ENCODE measurements at regions not wholly inside any gene's neighbourhood (a gene's known extent, or its start where the extent isn't known, plus 50 kb on each side); places are given as distances from the start of the nearest gene placed in this dataset.

DNA sequence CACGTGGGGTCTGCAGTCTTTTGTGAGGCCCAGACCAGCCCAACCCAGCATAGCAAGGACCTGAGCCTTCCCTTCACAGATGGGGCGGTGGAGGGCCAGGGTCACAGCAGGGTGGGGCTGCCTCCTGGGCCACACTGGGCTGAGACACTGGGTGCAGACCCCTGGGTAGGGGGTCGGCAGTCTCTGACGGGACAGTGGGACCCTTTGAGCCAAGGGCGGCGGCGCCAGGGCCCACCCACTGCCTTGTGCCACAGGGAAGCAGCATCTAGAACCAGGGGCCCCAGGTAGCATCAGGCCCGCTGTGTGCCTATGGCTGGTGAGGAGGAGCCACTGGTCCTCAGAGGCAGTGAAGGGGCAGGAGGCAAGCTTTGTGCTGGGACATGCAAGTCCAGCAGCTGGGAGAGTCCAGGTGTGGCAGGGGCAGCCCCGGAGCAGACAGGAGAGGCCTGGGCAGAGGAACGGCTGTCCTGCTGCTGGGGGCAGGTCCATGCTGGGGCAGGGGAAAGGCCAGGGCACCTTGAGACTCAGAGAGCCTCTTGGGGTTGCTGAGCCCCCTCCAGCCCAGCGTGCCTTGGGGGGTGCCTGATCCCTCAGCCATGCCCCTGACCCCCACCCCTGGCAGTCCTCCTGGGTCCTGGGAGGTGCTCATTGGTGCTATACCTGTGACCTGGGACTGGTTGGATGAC is 131.3 kb upstream of the NKX1-1 start:
- no peaks in the 10 kb centered on the region for H3K4me1 ChIP-seq (ENCODE audit: low read depth)
- H3K27ac ChIP-seq, result no peak overlapping the region
- no peaks in the 10 kb centered on the region for H3K9me3 ChIP-seq (ENCODE audit: low read depth)
- no peaks in the 10 kb centered on the region for H3K27me3 ChIP-seq
- DNase-seq (ENCODE audit: low read depth in 1 of 2, low spot score in 1 of 2), result no peak
- H3K36me3 ChIP-seq, result no peaks in the 10 kb centered on the region
- H3K4me3 ChIP-seq, result no peak overlapping the region
- no peak for TF ChIP-seq CTCF (IDR thresholded peaks at IDR 0.05; ENCODE audit: low read depth, low read length)

- no peak for DNase-seq (ENCODE audit: low read depth in 1 of 2, low spot score in 1 of 2)
- H3K36me3 ChIP-seq, result no peaks in the 10 kb centered on the region
- H3K9me3 ChIP-seq (ENCODE audit: low read depth), result no peaks in the 10 kb centered on the region
- no peak overlapping the region for H3K27ac ChIP-seq
- H3K4me3 ChIP-seq, result no peak overlapping the region
- no peak for TF ChIP-seq CTCF (IDR thresholded peaks at IDR 0.05; ENCODE audit: low read depth, low read length)
- no peaks in the 10 kb centered on the region for H3K4me1 ChIP-seq (ENCODE audit: low read depth)
- no peaks in the 10 kb centered on the region for H3K27me3 ChIP-seq
These were observed 130.6 kb upstream of the NKX1-1 start for GRCh38 chr4:1536579-1537409.

GRCh38 chr4:1535926-1536578 is 129.8 kb upstream of the NKX1-1 start:
- Histone ChIP-seq H3K4me3 (no peak overlapping the region), H3K4me1 (ENCODE audit: low read depth) (no peaks in the 10 kb centered on the region)

GRCh38 chr4:1534876-1535526 is 128.8 kb upstream of the NKX1-1 start:
- Histone ChIP-seq H3K36me3 (no peaks in the 10 kb centered on the region), H3K27me3 (no peaks in the 10 kb centered on the region), H3K27ac (no peak overlapping the region), H3K4me1 (ENCODE audit: low read depth) (no peaks in the 10 kb centered on the region), H3K9me3 (ENCODE audit: low read depth) (no peaks in the 10 kb centered on the region), H3K4me3 (no peak overlapping the region)
- DNase-seq (ENCODE audit: low read depth in 1 of 2, low spot score in 1 of 2), result no peak
- TF ChIP-seq CTCF (IDR thresholded peaks at IDR 0.05; ENCODE audit: low read depth, low read length), result no peak

More at GRCh38 chr4:1535926-1536578, 129.8 kb upstream of the NKX1-1 start:
- Histone ChIP-seq H3K9me3 (ENCODE audit: low read depth) (no peaks in the 10 kb centered on the region), H3K27me3 (no peaks in the 10 kb centered on the region), H3K27ac (no peak overlapping the region), H3K36me3 (no peaks in the 10 kb centered on the region)
- TF ChIP-seq CTCF (IDR thresholded peaks at IDR 0.05; ENCODE audit: low read depth, low read length), result no peak
- DNase-seq (ENCODE audit: low read depth in 1 of 2, low spot score in 1 of 2), result no peak

- Histone ChIP-seq H3K4me3 (no peak overlapping the region), H3K4me1 (ENCODE audit: low read depth) (no peaks in the 10 kb centered on the region), H3K27me3 (peaks cover 4% of the 10 kb centered on the region), H3K9me3 (ENCODE audit: low read depth) (no peaks in the 10 kb centered on the region), H3K36me3 (no peaks in the 10 kb centered on the region), H3K27ac (no peak overlapping the region)
- TF ChIP-seq CTCF (IDR thresholded peaks at IDR 0.05; ENCODE audit: low read depth, low read length), result no peak
- no peak for DNase-seq (ENCODE audit: low read depth in 1 of 2, low spot score in 1 of 2)
These were observed 128.0 kb upstream of the NKX1-1 start for GRCh38 chr4:1534095-1534872.

Data from cardiac muscle cell (in vitro differentiated cells and primary cell).